ENCODE measurements at regions not wholly inside any gene's neighbourhood (a gene's known extent, or its start where the extent isn't known, plus 50 kb on each side); places are given as distances from the start of the nearest gene placed in this dataset.
A peak's percentile ranks its signal among the peaks of the same experiment; 100 is the strongest.

DNA sequence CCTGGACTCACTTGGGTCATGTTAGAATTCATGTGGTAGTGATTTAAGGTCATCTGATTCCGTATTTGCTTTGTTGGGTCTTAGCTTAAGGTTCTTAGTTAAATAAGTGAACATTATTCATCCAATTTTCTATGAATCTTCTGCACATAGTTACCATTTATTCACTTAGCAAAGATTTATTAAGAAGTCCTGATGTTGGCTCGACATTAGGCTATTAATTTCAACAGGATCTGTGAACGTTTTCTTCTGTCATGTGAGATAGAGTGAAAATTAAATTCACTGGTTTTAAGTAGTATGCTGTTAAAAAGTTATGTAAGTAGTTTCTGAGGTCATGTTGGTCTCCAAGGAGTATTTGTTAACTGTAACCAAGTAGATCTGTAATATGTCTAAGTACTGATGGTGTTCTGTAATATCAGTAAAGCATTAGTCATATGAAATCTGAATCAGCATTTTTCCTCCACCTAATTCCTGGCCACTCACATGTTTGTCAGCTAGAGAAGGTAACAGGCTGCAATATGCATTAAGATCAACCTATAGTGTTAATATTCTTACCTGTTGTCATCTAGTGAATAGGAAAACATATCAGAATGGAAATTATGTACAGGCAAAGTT, 155.6 kb downstream of the PCDH7 start:
- TF ChIP-seq MAFK (IDR thresholded peaks at IDR 0.05; ENCODE audit: partially characterized antibody) (peak; percentile 47), KDM1A (IDR thresholded peaks at IDR 0.05; ENCODE audit: low read depth) (no peak), RAD21 (conservative IDR thresholded peaks at IDR 0.05 in 1 of 2, IDR thresholded peaks at IDR 0.05 in 1 of 2) (no peak), HMGXB4 (CRISPR knock-in tag; IDR thresholded peaks at IDR 0.05; ENCODE audit: borderline replicate concordance) (no peak), HOXA7 (CRISPR knock-in tag; IDR thresholded peaks at IDR 0.05) (no peak), TFCP2L1 (CRISPR knock-in tag; IDR thresholded peaks at IDR 0.05) (no peak)
- ATAC-seq: no peak
- Histone ChIP-seq H3K9me3 (no peaks in the 10 kb centered on the region), H3K27ac (no peak overlapping the region), H3K4me1 (no peaks in the 10 kb centered on the region), H3K4me2 (no peak overlapping the region), H3K4me3 (no peak overlapping the region)
- no peak for FAIRE-seq
- ChIA-PET CTCF (no interaction called here), POLR2A (no interaction called here)
- WGBS (ENCODE audit: missing lambda C conversion rate): 7% methylated on average over 3 of the region's 3 CpGs
- DNase-seq (ENCODE audit: low read depth in 1 of 2, low spot score in 1 of 2): no peak

GRCh38 chr4:30879855-30880598, 159.9 kb downstream of the PCDH7 start:
- DNase-seq (ENCODE audit: low read depth in 1 of 2, low spot score in 1 of 2) (no peak), ATAC-seq (no peak), FAIRE-seq (no peak)
- POLR2A ChIA-PET: no interaction called here
- no peaks in the 10 kb centered on the region for H3K9me3 ChIP-seq
- no peak overlapping the region for H3K4me2 ChIP-seq
- H3K4me3 ChIP-seq: no peak overlapping the region
- CTCF ChIA-PET: no interaction called here
- no peaks in the 10 kb centered on the region for H3K4me1 ChIP-seq
- TF ChIP-seq, protein P1, sequence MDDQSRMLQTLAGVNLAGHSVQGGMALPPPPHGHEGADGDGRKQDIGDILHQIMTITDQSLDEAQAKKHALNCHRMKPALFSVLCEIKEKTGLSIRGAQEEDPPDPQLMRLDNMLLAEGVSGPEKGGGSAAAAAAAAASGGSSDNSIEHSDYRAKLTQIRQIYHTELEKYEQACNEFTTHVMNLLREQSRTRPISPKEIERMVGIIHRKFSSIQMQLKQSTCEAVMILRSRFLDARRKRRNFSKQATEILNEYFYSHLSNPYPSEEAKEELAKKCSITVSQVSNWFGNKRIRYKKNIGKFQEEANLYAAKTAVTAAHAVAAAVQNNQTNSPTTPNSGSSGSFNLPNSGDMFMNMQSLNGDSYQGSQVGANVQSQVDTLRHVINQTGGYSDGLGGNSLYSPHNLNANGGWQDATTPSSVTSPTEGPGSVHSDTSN (IDR thresholded peaks at IDR 0.05): no peak
- TF ChIP-seq ATOH8 (CRISPR knock-in tag; IDR thresholded peaks at IDR 0.05; ENCODE audit: low read depth) (no peak), HOXA7 (CRISPR knock-in tag; IDR thresholded peaks at IDR 0.05) (no peak), PHF8 (IDR thresholded peaks at IDR 0.05; ENCODE audit: borderline replicate concordance, low read depth) (no peak), SMC3 (IDR thresholded peaks at IDR 0.05) (no peak), RARB (CRISPR knock-in tag; IDR thresholded peaks at IDR 0.05) (no peak), RAD21 (conservative IDR thresholded peaks at IDR 0.05 in 1 of 2, IDR thresholded peaks at IDR 0.05 in 1 of 2) (no peak)
- no peak overlapping the region for H3K27ac ChIP-seq

DNA sequence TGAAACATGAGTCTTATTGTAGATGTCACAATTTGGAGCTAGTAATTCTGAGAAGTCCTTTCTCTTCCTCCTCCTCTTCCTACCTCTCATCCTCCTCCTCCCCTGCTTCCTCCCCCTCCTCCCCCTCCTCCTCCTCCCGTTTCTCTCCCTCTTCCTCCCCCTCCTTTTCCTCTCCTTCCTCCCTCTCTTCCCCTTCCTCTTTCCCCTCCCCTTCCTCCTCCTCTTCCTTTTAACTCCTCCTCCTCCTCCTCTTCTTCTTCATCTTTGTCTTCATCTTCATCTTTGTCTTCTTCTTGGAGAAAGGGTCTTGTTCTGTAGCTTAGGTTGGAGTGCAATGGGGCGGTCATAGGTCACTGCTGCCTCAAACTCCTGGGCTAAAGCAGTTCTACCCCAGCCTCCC, 161.8 kb downstream of the PCDH7 start:
- ATAC-seq (no peak), DNase-seq (ENCODE audit: low read depth in 1 of 2, low spot score in 1 of 2) (no peak), FAIRE-seq (no peak)
- no peaks in the 10 kb centered on the region for H3K9me3 ChIP-seq
- H3K4me3 ChIP-seq: no peak overlapping the region
- CTCF ChIA-PET: no interaction called here
- POLR2A ChIA-PET: no interaction called here
- no peaks in the 10 kb centered on the region for H3K4me1 ChIP-seq
- H3K27ac ChIP-seq: no peak overlapping the region
- TF ChIP-seq CTCF (IDR thresholded peaks at IDR 0.05): no peak
- H3K4me2 ChIP-seq: no peak overlapping the region
- WGBS (ENCODE audit: missing lambda C conversion rate): 11% methylated on average over 1 of the region's 2 CpGs
